AG04450 (cell line): ENCODE measurements at regions not wholly inside any gene's neighbourhood (a gene's known extent, or its start where the extent isn't known, plus 50 kb on each side); places are given as distances from the start of the nearest gene placed in this dataset.

ENCODE experiments used
- CTCF ChIA-PET: fragments of 300-600, 350-600 bp; formaldehyde crosslinking; extraction: SDS; loops from one replicate; lab custom pipeline; 2022; ENCODE audit warnings: antibody characterized with exemption, inconsistent platforms; lab: Charles Lee
- POLR2A ChIA-PET: fragments of 350-600 bp; formaldehyde crosslinking; extraction: SDS; loops from one replicate; lab custom pipeline; 2021; ENCODE audit warnings: antibody characterized with exemption, inconsistent platforms; lab: Yijun Ruan, JAX
- DNase-seq: peaks from one replicate; pipeline ENCODE4 v3.0.0-alpha.2; 2011; ENCODE audit warnings: low read depth, low spot score
- H3K27ac ChIP-seq: one replicate; pipeline ENCODE4 v1.5.1; 2012; ENCODE audit warnings: low read depth, low read length, control low read depth
- H3K27me3 ChIP-seq: one replicate; pipeline ENCODE4 v1.6.0; 2012; ENCODE audit warnings: low read length; ENCODE audit not compliant: control insufficient read depth, insufficient read depth
- H3K4me3 ChIP-seq: 2 replicates; pipeline ENCODE4 v1.5.1; 2011; ENCODE audit warnings: mild to moderate bottlenecking, low read depth, low read length, control low read depth
- H3K9me3 ChIP-seq: 2 replicates; pipeline ENCODE4 v1.5.1; 2012; ENCODE audit warnings: low read length; ENCODE audit not compliant: control insufficient read depth, insufficient read depth
- CTCF ChIP-seq: IDR thresholded peaks from 2 replicates; pipeline ENCODE4 v1.5.1; 2011; ENCODE audit warnings: low read depth, low read length, control low read depth, inconsistent platforms

- CTCF ChIA-PET: no interaction called here
- DNase-seq: no peak
- Histone ChIP-seq H3K27ac (no peak overlapping the region), H3K9me3 (no peaks in the 10 kb centered on the region), H3K4me3 (no peak overlapping the region), H3K27me3 (no peaks in the 10 kb centered on the region)
- TF ChIP-seq CTCF: no peak
- POLR2A ChIA-PET: no interaction called here
Observed at GRCh38 chr1:95575291-95575690, 341.3 kb downstream of the RWDD3 start.

- no peaks in the 10 kb centered on the region for H3K9me3 ChIP-seq
- no peaks in the 10 kb centered on the region for H3K27me3 ChIP-seq
- H3K4me3 ChIP-seq: no peak overlapping the region
- TF ChIP-seq CTCF: no peak
- CTCF ChIA-PET: interaction anchor here (0.7 kb wide), 1 partner anchor 1403 kb away, joined by 3 read pairs; no protein-coding TSS in a partner anchor
- no peak overlapping the region for H3K27ac ChIP-seq
- DNase-seq: no peak
- POLR2A ChIA-PET: no interaction called here
Observed at GRCh38 chr1:95578462-95578861, 344.5 kb downstream of the RWDD3 start.

DNA sequence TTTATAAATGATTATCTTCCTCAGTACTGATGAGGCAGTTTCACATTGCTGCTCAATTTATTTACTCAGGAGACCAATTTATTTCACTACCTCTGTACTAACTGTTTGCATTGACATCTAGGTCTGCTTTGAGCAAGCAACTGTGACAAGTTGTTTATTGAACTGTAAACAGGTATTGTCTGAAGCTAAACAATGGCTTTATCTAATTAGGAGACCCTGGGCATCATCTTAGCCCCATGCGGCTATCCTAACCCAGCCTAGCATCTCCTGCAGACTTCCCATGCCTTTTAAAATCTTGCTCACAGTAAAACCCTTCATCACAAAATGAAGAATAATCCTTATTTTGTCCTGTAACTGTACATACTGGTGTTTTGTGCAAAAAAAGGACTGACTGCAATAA, 348.2 kb downstream of the RWDD3 start:
- no peak for TF ChIP-seq CTCF
- no peak overlapping the region for H3K4me3 ChIP-seq
- ChIA-PET POLR2A (no interaction called here), CTCF (no interaction called here)
- no peak overlapping the region for H3K27ac ChIP-seq
- DNase-seq: no peak
- H3K27me3 ChIP-seq: no peaks in the 10 kb centered on the region
- H3K9me3 ChIP-seq: no peaks in the 10 kb centered on the region

DNA sequence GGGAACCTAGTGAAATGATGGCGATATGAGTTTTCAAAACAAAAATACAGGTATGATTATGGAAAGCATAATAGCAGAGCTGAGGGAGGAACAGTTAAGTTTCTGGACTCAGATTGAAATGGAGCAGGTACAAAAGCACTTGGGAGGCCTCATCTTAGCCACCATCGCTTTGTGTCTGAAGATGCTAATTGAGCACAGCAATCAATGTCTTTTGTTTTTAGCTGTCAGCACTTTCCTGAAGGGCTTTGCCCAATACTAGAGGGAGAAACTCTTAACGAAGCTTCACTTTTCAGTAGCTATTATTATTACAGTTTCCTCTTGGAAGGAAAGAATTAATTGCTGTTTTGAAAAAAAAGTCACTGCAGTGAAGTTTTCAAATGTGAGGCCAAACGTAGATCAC, 348.7 kb downstream of the RWDD3 start:
- H3K27ac ChIP-seq: no peak overlapping the region

DNA sequence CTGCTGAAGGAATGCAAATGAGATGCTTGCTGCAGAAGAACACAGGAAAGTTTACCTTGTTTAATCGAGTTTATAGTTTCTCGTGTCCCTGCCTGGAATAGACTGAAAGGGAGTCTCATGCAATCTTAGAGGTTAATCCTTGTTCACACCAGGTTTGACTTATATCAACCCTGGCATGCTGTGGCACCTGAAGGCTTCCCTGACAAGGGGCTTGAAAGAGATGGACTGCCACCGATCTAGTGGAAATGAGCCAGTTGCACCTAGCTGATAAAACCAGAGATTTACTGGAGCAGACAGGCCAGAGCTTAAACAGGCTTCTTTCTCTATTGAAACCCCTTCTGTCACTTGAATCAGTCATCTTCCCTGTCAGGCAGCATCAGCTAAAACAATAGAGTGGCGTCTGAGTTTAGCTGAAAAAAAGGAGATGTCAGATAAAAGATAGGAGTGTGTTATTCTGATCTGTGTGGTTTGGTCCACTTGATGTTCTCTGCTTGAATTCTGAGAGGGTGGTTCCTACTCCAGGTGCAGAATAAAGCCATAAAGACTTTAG, 349.7 kb downstream of the RWDD3 start:
- ChIA-PET POLR2A (no interaction called here), CTCF (no interaction called here)
- no peak for DNase-seq
- TF ChIP-seq CTCF: no peak
- no peaks in the 10 kb centered on the region for H3K9me3 ChIP-seq
- no peak overlapping the region for H3K27ac ChIP-seq
- H3K27me3 ChIP-seq: no peaks in the 10 kb centered on the region
- H3K4me3 ChIP-seq: no peak overlapping the region

More for the DNA sequence above, 348.7 kb downstream of the RWDD3 start:
- H3K4me3 ChIP-seq: no peak overlapping the region
- DNase-seq: no peak
- POLR2A ChIA-PET: no interaction called here
- no peaks in the 10 kb centered on the region for H3K9me3 ChIP-seq
- CTCF ChIA-PET: no interaction called here
- TF ChIP-seq CTCF: no peak
- no peaks in the 10 kb centered on the region for H3K27me3 ChIP-seq
